NCI-H2107 treated with DMSO at 0.1 percent for 48 hours (cell line): ENCODE measurements at regions not wholly inside any gene's neighbourhood (a gene's known extent, or its start where the extent isn't known, plus 50 kb on each side); places are given as distances from the start of the nearest gene placed in this dataset.

Source experiments
- DNase-seq: peaks from one replicate; lab custom pipeline; 2025; ENCODE audit not compliant: unreplicated experiment; lab: John Stamatoyannopoulos, UW

DNA sequence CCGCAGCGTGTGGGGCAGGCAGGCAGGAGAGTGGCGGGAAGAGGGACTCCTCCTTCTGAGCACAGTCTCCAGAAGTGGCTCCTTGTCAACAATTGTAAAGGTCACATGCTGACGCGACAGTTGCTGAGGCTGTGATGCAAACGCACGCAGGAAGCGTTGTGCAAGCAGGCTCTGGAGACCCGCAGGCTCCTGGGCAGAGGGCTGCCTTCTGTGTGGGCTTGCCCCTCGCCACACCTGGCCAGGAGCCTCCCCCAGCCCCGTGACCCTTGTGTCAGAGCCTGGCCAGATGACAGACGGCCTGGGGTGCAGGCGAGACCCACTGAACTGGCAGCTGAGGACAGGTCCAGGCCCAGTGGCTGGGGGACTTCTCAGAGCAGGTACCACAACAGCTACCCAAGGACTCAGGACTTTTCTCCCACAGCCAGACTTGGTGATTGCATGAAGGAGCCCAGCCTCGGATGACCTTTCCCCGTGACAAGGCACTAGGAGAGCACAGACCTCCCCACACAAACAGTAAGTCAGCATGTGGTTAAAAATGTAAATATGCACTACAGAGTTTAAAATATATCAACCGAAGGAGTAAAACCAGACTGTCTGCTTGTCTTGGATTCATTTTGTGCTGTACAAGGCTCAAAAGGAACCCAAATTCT is 222.1 kb upstream of the RREB1 start:
- no peak for DNase-seq

DNA sequence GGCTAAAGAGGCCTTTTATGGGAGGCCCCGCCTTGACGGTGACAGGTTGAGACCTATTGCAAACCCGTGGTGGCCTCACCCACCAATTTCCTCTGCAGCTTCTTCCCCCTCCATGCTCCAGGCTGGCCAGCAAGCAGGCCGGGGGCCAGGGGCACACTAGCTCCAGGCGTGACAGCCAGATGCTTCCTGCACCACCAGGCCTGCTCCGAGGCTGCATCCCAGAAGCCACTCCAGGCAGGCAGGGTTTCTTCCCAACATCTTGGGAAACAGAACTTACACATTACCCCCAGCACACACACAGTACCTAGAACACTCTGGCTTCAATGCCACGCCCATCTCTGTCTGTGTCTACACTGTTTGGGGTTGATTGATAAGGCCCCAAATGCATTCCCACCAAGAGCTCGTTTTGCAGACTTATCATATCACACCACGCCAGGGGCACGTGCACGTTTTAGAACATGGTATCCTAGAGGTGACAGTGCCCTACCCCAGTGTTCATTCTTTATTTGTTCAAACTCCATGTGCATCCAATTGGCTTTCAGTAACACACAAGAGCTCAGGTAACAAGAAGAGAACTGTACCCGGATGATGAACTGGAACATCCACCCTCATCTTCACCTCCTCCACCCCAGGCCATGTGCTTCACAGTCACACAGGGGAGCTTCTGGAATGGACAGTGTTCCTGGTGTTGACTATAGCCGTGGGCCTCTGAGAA is 221.4 kb upstream of the RREB1 start:
- no peak for DNase-seq

DNA sequence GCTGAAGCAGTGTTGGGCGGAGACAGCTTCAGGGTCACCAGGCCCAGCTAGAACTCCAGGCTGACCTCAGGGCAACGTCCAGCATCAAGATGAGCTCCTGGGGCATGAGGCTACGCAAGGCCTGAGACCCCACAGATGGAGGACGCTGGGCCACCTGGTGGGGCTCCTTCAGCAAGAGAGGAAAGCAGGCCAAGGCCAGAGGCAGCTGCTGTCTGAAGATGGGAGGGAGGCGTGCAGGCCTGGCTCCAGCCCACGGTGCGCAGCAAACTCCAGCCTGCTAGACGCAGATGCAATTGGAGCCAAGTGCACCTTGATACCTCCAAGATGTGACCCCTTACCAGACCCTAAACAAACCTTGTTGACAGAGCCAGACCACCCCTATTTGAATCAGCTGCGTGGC is 220.9 kb upstream of the RREB1 start:
- DNase-seq, result no peak

DNA sequence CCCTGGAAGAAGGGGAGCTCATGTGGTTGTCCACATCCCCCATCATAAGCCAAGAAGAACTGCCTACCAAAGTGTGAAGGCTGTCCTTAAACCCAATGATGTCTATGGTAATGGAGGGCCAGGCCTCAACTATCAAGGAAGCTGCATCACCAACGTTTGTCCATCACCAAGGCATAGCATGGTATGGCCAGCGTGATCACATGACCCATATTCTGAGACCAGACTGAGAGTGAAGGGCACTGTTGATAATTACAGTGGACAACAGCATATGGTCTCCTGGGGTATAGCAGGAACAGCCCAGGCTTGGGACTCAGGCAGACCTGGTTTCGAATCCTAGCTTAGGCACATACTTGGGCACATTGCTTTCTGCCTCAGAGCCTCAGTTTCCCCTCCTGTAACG is 218.2 kb upstream of the RREB1 start:
- DNase-seq, result no peak

DNA sequence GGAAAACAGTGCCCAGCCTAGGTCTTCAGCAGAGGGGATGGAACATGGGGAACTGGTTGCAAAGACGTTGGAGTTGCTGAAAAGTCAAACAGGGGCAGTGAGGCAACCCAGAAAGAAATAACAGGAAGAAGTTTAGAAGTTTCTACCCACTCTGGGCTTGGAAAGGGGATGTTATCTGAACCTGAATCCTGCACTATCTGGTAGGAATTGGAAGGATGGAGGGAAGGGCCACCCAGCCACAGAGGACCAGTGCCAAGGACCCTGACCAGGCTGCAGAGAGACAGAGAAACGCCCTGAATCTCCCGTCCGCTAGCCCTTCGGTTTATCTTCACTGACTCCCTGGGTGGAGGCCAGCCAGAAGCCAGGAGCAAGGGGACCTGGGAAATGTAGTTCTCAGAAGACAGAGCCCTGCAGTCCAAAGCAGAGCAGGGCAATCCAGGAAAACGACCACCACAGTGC is 217.3 kb upstream of the RREB1 start:
- DNase-seq, result no peak

DNA sequence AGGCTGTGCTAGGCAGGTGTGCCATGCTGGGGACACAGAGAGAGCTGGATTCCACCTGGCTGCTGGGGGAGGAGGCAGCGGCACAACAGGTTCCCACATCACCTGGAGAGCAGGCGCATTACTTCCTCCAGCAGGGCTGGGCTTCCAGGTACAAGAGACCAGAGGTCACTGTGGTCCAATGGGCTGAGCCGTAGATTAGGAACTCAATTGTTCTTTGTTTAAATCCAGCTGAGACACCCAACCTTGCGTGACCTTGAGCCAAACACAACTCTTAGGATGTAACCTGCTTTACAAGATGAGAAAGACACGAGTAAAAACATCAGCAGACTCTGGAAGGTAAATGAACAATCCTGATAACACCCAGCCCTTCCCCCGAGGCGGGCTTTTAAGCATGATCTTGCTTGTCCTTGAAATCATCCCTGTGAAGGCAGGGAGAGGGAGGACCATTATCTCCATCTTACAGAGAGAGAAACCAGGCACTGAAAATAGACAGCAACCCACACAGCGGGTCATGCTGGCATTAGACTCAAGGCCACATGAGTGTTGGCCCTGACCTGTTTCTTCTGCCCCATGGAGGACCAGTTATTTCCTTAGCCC is 216.5 kb upstream of the RREB1 start:
- DNase-seq, result peak; percentile 53

DNA sequence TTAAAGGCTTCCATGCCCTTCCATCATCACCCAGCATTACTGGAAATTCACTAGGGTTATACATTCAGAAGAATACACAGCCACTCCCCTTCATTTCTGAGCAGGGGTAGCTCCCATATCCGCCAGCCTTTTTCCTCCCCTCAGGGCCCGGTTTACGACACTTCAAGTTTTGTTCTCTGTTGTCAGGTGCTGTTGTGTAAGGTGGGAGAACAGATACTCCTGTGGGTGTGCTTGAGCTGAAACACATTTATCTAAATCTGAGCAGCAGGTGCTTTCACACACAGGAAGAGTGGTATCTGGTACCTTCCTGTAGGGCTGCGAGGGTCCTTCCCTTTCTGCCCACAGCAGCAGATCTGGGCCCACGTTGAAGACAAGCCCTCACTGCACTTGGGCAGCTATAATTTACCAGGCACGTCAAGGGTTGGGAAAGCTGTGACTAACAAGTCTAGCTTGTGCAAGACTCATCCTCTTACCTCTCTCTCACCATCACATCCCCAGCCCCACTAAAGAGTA is 215.8 kb upstream of the RREB1 start:
- DNase-seq, result peak; percentile 53

DNA sequence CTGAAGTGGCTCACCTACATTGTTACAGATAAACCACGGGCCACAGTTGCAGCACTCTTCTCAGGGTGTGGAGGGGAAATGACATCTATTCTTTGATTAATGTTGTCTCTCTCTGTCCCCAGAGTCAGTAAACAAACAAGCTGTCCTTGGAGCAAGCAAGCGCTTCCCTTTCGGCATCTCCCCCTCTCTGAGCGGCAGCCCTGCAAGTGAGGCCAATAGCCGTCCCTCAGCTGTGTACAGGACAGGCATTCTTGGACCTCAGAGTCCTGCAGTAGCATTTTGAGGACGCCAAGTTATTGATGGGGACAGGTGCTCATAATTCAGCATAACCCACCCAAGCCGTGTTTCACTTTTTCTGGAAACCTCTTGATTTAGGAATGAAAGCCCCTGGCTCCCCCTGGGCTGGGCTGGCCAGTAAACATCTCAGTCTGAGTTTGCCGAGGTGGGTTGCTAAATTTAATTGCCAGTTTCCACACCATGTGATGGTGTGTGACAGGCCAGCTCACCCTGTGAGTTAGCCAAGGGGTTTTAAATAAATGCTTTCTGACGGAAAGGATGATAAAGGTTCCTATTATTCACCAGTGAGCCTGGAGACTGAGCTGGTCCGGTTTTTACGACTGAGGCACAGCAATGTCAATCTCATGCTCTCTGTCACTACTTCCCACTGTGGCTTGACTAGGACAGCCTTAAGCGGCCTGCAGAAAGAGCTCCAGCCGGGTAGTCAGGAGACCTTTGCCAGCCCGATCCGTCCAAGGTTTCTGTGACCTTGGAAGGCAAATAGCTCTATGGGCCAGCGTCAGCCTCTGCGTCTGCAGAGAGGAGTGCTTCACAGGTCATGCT is 214.8 kb upstream of the RREB1 start:
- no peak for DNase-seq

DNA sequence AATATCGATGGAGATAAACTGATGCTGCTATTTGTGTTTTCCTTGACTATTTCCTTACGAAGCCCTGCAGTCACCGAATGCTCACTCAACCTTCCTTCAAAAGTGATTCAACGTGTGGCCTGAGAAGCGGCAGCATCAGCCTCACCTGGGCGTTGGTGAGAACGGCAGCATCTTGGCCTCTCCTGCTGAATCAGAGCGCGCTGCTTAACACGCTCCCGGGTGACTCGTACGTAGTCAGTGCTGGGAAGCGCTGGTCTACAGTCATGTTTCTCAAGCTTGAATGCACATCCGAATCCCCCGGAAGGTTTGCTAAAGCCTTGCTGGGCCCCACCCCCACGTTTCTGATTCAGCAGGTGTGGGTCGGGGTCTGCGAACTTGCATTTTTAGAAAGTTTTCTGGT is 214.1 kb upstream of the RREB1 start:
- no peak for DNase-seq

DNA sequence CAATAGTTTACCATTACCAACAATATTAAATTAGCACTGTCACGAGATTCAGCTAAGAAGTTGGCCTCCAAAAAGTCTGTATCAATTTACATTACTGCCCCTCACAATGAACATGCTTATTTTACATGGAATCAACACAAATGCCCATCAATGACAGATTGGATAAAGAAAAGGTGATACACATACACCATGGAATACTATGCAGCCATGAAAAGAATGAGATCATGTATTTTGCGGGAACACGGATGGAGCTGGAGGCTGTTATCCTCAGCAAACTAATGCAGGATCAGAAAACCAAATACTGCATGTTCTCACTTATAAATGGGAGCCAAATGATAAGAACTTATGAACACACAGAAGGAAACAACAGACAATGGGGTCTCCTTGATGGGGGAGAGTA is 211.8 kb upstream of the RREB1 start:
- no peak for DNase-seq

DNA sequence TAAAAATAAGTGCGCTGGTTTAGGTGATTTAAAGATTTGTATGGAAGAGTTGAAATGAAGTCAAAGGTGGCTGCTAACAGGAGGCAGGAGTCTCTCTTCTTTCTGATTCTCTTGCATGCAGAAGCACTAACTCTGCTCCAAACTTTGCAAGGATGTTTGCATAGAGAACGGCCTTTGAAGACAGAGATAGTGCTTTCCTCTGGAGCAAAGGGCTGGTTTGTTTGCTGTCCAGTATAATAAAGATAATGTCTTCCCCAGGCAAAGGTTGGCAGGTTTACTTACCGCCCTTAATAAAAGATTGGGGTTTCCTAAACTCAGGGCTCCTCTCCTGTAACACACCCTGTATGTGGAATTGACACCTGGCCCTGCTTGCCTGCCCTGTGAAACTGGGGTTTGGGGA is 210.6 kb upstream of the RREB1 start:
- no peak for DNase-seq

DNA sequence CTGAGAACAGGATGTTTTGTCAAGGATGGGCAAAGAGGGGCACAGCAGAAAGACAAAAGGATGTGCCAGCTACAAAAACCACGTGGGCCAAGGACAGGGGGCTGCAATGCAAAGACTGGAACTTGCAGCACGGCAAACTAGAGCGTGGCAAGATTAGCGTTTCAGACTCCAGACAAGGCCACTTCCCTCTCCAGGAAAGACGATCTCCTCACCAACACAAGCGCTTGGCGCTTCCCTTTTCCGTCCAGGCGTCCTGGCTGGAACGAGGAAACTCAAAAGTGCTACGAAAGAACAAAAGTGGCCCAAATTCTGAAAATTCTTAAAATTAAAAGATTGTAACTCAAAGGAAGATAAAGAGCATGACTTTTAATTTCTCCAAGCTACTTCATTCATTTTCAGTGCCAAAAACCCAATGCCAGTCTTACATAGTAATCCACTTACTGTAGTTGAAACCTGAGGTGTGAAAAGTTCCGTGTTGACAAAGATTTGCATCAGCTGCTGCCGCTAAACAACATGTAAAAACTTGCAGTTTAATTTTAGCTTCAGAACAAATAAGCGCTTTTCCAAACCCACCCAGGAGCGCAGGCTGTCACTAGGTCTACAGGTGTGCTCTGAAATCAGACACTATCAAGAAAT is 207.1 kb upstream of the RREB1 start:
- DNase-seq, result no peak

DNA sequence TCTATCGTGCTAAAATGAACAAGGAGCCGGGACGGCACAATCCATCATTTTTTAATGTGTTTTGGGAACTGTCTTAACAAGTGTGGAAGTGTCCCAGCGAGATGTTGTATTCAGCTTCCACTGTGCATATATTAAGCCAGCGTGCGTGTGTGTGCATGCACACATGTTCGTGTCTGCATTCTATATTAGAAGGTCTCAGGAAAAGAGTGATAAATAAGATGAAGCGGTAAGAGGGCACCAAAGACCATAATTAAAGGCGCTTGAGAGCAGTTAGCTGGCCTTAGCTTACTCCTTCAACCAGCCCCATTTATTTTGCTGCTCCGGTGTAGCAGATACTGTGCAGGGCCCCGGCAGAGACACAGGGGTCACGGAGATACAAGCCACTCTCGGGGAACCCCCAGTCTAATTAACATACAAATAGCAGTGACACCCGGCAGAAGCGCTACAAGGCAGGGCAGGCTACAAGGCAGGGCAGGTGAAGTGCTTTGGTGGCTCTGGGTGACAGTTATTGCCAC is 206.5 kb upstream of the RREB1 start:
- no peak for DNase-seq

DNA sequence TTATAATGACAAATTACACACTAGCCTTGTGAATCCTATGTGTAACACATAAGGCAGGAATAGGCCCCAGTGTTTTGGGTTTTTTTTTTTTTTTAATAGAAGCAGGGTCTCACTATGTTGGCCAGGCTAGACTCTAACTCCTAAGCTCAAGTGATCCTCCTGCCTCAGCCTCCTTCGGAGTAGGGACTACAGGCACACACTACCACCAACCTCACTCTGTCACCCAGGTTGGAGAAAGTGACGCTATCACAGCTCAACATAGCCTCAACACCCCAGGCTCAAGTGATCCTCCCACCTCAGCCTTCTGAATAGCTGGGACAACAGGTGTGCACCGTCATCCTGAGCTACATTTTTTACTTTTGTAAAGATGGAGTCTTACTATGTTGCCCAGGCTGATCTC is 205.8 kb upstream of the RREB1 start:
- DNase-seq, result no peak

DNA sequence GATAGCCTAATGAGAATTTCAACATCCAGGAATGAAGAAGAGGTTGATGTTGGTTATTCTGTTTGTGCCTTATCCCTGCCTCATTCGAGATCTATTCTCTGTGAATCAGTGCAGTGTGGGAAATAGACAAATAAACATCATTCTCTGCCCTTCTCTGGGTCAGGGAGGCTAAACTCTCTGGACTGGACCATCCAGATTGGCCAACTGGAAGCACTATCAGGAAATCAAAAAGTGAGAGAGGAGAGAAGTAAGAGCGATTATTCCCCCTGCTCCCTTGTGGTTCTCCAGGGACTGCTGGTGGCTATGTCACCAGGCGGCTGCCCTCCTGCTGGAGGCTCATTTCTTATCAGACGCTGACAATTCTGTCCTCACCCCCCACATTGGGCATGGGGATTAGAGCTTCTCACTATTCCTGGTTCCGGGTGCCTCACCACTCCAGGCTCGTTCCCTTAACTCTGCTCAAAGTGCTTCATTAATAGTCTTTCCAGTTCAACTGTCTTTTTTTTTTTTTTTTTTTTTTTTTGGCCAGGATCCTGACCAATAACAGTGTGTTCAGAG is 201.7 kb upstream of the RREB1 start:
- DNase-seq, result no peak

DNA sequence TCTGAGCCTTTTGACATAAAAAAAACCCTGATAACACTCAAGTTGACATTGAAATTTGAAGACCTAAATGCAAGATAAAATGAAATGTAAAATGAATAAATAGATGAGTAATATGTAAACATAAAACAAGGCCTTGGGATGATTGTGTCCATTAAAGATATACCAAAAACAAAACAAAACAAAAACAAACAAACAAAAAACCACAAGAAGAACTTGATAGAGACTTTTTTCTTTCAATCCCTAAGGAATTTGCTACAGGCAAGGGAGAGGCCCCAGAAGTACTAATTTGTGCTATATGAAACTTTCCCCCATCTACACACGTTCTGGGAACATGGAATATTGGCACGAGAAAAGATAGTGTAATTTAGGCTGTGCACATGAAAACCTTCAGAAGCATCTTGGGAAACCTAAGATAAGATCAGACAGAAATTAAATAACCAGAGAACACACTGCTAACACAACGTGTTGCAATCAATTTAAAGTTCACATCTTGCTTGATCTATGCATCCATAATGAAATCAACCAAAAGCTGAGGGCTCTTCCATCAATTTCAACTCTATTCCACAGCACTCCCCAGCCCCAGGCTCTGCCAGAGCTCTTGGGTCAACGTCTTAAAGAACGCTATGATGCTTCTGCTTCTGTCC is 201.1 kb upstream of the RREB1 start:
- no peak for DNase-seq

DNA sequence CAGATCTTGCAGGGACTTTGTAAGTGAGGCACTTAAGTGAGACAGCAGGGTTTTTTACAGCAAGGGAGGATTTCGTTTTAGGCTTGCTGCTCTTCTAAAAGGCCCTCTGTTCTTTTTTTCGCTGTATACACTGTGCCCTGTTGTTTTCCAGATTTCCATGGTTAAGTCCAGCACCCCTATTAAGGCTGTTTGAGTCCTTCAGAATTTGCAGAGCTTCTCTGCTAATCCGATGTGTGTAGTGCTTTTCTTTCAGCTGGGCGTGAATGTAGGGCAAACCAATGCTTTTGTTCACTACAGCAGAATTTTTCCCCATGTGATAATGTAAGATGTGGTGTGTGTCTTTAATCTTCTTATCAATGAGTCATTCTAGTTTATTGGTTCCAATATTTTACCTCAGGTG is 200.5 kb upstream of the RREB1 start:
- DNase-seq, result no peak

DNA sequence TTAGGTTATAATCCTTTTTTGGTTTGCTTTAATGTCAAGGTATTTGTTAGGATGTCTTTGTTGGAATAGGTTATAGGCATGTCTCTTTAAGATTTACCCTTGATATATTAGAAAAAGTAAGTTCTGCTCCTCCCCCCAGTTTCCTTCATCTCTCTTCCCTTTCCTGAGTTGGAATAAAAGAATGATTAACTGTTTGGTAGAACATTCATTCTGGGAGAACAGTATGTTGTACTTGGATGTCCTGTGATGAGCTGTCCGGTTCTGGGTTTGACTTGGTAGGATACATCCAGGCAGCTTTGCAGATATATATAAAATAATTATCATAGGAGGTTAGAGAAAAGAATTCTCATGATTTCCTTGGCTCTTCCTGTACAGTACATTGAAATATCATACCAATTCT is 199.6 kb upstream of the RREB1 start:
- DNase-seq, result no peak

DNA sequence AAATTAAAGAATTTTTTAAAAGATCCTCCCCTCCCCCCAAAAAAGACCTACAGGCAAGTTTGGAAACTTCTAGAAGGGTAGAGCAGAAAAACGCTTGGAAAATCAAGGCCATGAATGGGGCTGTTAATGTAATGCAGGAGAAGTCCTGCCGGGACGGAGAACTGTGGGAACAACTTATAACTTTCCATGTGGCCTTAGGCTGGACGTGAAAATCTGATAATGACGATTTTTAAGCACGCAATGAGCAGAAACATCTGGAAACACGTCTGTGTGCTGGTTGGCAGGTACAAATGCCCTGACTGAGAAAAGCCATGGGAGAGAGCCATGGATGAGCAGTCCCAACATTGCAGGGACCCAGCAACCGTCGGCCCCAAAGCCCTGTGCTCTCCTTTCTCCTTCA is 198.7 kb upstream of the RREB1 start:
- no peak for DNase-seq

DNA sequence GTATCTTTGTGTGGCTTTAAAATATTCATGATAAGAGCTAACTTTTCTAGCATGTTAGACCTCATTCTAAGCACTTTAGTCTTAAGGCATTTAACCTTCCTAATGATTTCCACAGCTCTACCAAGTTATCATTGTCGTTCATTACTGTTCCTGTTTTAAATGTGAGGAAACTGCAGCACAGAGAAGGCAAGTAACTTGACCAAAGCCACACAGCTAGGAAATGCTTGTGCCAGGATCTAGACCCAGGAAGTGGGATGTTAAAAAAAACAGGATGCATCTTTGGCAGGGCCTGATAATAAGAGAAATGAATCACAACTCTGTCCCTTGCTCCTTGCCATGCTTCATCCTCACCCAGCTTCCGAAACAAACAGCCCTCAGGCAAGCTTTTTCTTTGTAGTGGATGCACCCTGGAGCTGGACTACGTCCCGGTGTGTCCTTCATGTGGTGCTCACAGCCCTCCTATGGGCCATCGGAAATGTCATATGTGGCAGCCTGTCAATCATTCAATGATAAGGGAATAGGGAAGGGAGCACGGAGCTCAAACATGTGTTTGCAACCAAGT is 196.9 kb upstream of the RREB1 start:
- DNase-seq, result no peak
